NCI-H526 treated with DMSO at 0.1 percent for 48 hours (cell line): ENCODE measurements at regions not wholly inside any gene's neighbourhood (a gene's known extent, or its start where the extent isn't known, plus 50 kb on each side); places are given as distances from the start of the nearest gene placed in this dataset.

Experiments used
- DNase-seq: peaks from one replicate; lab custom pipeline; 2025; lab: John Stamatoyannopoulos, UW

GRCh38 chr20:11350126-11351005 is 567.3 kb upstream of the BTBD3 start:
- no peak for DNase-seq

- DNase-seq = no peak
Measured at GRCh38 chr20:11352041-11352440, 565.7 kb upstream of the BTBD3 start.

DNA sequence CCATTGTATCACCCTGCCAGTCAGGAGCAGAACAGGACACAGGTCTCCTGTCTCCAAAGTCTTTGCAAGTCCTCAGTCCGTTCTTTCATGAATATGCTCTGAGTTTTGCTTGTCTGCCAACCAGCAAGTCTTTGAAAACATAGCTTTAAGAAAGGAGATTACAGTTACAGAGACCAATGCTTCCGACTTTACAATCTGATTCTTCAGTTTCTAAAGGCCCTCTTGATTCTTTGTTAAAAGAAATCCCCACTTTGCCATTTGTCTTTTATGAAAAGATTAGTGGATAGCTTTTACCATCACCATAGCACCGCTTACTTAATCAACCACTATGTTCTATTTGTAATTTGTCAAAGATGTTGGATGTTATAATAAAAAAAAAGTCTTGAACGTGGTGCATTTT is 562.8 kb upstream of the BTBD3 start:
- no peak for DNase-seq

DNA sequence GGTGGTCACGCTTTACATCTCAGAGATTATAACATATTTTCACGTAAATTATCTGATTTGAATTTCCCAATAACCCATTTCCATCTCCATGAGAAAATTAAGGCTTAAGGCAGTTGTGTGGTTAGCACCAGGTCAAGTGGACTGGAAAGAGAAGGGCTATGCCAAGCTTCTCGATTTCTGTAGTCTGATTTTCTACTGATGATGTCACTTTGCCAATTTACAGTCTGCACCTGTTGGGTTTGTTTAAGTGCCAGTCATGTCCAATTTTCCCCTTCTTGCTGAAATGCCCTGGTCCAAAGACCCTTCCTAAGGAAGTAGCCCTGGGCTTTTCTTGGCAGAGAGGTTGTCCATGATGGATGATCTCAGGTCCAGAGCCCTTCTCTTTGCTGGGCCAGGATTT is 562.3 kb upstream of the BTBD3 start:
- DNase-seq = no peak

GRCh38 chr20:11356061-11356460 is 561.6 kb upstream of the BTBD3 start:
- no peak for DNase-seq

GRCh38 chr20:11362450-11362849 is 555.2 kb upstream of the BTBD3 start:
- no peak for DNase-seq

DNA sequence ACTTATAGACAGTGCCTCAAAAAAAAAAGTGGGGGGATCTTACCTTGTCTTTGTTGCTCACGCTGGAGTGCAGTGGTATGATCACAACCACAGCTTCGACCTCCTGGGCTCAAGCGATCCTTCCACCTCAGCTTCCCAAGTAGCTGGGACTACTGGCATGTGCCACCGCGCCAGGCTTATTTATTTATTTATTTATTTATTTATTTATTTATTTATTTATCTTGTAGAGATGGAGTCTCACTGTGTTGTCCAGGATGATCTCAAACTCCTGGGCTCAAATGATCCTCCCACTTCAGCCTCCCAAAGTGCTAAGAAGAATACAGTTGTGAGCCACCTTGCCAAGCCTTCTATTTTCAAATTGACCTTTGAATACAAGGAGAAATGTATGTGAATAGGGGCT is 553.0 kb upstream of the BTBD3 start:
- no peak for DNase-seq

GRCh38 chr20:11366660-11367059 is 551.0 kb upstream of the BTBD3 start:
- DNase-seq = no peak

GRCh38 chr20:11368499-11368898 is 549.2 kb upstream of the BTBD3 start:
- no peak for DNase-seq

- DNase-seq = no peak
Measured at GRCh38 chr20:11368965-11369711, 548.6 kb upstream of the BTBD3 start.

DNA sequence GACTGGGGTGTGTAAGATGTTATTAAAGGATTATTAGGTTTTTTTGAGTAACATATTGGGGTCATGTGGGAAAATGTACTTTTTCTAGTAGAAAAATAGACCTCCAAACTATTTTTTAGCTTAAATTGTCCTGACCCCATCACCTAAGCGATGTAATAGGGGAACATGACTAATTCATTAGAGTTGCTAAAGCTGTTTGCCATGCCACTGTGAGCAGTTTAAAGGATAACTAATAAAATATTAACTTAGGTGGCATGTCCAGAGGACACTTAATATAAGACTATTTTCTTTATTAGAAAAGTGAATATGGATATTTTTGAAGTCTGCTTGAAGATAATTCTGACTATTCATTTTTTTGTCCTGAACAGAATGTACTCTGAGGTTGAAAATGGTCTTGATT is 545.9 kb upstream of the BTBD3 start:
- no peak for DNase-seq

GRCh38 chr20:11372876-11373790 is 544.6 kb upstream of the BTBD3 start:
- DNase-seq = no peak

- DNase-seq = no peak
Measured at GRCh38 chr20:11375335-11375734, 542.4 kb upstream of the BTBD3 start.

DNA sequence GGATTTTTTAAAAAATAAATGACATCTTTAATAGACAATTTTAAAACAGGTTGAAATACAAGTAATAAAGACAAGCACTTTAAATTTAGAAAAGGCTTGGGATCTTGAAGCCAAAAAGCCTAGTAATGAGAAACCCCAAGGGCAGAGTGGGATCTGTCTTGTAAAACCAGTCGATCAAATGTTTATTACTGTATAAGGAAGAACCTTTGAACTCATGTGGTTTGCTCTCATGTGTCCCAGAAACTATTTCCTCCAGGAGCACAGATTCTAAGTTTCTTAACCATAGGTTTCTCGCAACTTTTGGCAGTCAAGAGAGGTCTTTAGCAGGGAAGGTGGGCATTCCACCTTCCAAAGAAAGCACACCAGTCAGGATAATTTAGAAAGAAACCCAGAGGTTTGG is 541.7 kb upstream of the BTBD3 start:
- no peak for DNase-seq

DNA sequence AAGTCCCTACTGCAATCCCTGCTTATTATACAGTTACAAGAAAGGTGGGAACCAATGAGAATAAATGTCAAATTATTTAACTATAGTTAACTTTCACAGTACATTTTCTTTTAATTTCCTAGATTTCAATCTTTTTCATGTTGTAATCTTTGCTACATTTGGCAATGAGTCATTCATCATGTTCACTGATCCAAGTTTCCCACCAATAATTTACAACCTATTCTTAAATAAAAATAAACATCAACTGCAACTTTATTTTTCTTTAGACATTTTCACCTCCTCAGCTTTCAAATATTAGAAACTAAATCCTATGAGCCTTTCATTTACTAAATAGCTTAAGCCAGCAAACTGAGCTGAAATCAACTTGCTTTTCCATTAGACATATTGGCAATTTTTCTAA is 541.3 kb upstream of the BTBD3 start:
- DNase-seq = no peak

DNA sequence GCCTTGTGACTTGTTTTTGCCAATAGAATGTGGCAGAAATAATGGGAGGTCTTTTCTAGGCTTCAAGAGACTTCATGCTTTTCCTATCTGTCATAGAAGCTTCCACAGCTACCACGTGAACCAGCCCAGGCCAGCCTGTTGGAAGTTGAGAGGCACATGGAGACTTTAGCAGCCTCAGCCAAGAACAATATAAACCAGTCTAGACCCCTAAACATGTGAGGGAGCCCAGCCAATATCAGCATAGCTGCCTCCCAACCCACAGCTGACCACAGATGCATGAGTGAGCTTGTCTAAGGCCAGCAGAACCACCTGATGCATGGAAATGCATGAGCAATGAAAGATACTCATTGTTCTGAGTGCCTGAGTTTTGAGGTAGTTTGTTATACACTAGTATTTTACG is 540.7 kb upstream of the BTBD3 start:
- no peak for DNase-seq

DNA sequence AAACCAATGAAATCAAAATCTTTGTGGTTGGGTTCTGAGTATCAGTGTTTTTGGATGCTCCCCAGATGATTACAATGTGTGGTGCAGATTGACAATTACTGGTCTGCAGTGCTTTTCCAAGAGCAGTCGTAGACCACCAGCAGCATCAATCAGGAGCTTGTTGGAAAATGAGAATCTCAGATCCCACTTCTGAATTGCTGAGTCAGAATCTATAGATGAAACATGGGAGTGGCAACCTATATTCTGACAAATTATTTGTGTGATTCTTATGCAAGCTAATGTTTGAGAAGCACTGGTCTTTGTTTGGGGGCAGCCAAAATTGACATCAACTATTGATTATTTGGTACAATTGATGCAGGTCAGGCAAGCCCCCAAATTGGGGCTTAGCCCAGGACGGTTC is 539.9 kb upstream of the BTBD3 start:
- DNase-seq = no peak

DNA sequence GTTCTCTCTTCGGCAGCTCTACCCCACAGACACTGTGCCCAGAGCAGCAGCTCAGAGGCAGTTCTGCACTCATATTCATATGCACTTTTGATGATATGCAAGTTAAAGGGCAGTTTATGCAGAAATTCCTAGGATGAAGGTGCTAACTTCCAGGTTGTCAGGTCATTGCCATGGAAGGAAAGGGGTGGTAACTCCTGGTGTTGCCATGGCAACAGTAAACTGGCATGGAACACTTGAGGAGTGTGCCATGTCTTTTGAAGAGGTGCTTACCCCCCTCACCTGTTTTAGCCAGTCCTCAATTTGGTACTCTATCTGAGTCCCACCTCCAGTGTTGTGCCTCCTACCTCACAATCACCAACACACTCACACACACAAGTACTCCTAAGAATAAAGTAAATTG is 539.4 kb upstream of the BTBD3 start:
- DNase-seq = no peak

DNA sequence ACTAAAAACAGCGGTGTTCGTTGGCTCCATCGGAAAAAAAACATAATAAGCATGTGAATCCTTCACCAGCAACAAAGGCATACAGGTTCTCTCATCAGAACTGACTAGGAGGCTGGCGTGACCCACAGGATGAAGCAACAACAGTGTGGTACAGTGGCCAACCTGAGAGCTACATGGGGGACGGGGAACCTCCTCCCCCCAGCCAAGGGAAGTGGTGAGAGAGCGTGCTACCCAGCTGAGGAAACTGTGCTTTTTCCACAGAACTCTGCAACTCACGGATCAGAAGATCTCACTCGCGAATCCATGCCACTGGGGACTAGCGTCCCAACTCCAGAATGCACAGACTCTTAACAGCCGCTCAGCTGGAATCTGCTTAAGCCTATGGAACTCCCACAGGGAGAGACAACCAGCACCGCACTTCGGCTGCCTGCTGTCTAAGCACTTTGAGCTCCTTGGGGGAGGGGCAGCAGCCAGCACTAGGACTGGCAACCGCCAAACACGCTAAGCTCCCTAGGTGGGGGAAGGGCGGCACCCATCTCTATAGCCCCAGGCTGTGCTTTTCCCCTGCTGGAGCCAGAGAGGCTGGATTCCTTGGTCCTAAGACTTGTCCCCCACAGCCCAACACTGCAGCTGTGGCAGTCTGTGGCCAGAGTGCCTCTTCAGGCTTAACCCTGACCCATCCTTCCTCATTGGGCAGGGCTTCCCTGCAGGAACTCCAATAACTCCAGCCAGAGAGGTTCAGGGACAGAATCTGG is 538.3 kb upstream of the BTBD3 start:
- DNase-seq = peak; percentile 93

- DNase-seq = no peak
Measured at GRCh38 chr20:11380283-11380682, 537.4 kb upstream of the BTBD3 start.

- DNase-seq = no peak
Measured at GRCh38 chr20:11387189-11387754, 530.4 kb upstream of the BTBD3 start.
